Spleen (tissue), 7 donors: ENCODE measurements at regions not wholly inside any gene's neighbourhood (a gene's known extent, or its start where the extent isn't known, plus 50 kb on each side); places are given as distances from the start of the nearest gene placed in this dataset.

ENCODE experiments used
- CTCF ChIP-seq, 11 experiments: fragments of 200-600 bp in 7 of 11; fragments of 450-650 bp in 4 of 11; sonication (generic) in 4 of 11; IDR thresholded peaks in 8 of 11; conservative IDR thresholded peaks in 3 of 11; 1 replicate in 7 of 11; 2 replicates in 4 of 11; pipeline versions ENCODE4 v1.4.0 to v1.8.0; 2016 to 2021; ENCODE audit warnings: antibody characterized with exemption in 11 of 11, inconsistent platforms in 4 of 11, mild to moderate bottlenecking in 1 of 11
- POLR2A ChIP-seq, 3 donors: fragments of 450-650 bp; IDR thresholded peaks; one replicate each; pipeline ENCODE4 v1.5.1; 2017; ENCODE audit warnings: antibody characterized with exemption in 3 of 3, mild to moderate bottlenecking in 1 of 3
- POLR2AphosphoS5 ChIP-seq, 3 donors: sonication (generic); formaldehyde crosslinking; IDR thresholded peaks; one replicate each; pipeline ENCODE4 v1.5.1; 2017; ENCODE audit warnings: antibody characterized with exemption in 3 of 3
- donor health status: DM: no; HTN: no; CAD: no; lungs with moderate emphysema.
- donor health status: DM: no; HTN: no; CAD: no.
- donor health status: DM: no; HTN: no; CAD: no.

- no peak for TF ChIP-seq CTCF (IDR thresholded peaks at IDR 0.05 in 8 of 11, conservative IDR thresholded peaks at IDR 0.05 in 3 of 11)
- no peak for TF ChIP-seq POLR2A (IDR thresholded peaks at IDR 0.05)
- no peak for TF ChIP-seq POLR2AphosphoS5 (IDR thresholded peaks at IDR 0.05)
These were observed 166.6 kb upstream of the KHDRBS2 start for GRCh38 chr6:62452586-62452985.
